NCI-H1694 treated with DMSO at 0.1 percent for 48 hours (cell line): ENCODE measurements at regions not wholly inside any gene's neighbourhood (a gene's known extent, or its start where the extent isn't known, plus 50 kb on each side); places are given as distances from the start of the nearest gene placed in this dataset.
"Not testable (repeated sequence)": the region's sequence is repeated elsewhere in the genome, so short reads cannot be mapped to it uniquely, and the experiment has no call there.

Experiments used
- DNase-seq: peaks from one replicate; lab custom pipeline; 2025; lab: John Stamatoyannopoulos, UW

- no peak for DNase-seq
These were observed 91.1 kb upstream of the SKAP2 start for GRCh38 chr7:26955516-26955915.

DNA sequence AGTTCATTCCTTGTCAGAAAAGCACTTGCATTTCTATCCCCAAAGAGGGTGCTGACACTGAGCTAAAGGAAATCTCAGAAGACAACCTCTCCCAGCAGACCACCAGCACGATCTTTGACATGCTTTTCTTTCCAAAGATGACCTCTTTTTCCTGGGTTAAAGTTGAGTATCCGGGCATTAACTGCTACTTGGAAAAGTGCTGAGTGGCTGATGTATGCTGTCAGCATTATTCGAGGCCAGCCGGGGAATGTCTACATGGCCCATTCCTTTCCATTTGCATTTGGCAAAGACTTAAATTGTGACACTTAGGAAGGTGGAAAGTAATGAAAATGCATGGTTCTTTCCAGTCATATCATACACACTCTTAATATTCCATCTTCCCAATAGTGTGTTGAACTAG is 90.6 kb upstream of the SKAP2 start:
- DNase-seq: no peak

DNA sequence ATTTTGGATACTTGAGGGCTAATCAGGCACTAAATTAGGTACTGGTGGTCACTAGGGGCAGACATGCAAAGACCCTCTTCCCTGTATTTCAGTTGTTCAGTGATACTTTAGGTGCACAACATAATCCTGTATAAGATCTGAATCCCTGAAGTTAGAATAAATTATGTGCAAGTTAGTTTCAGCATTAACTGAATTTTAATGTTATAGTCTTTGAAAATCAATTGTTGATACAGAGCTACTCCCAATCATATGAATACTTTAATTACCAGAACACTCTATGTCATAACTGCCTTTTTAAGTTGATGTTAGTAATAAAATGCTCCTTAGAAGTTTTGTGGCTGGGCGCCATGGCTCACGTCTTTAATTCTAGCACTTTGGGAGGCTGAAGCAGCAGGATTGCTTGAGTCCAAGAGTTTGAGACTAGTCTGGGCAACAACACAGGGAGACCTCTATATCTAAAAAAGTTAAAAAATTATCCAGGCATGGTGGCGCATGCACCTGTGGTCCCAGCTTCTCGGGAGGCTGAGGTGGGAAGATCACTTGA is 87.1 kb upstream of the SKAP2 start:
- DNase-seq: no peak

GRCh38 chr7:26950889-26951288 is 86.5 kb upstream of the SKAP2 start:
- DNase-seq: no peak

DNA sequence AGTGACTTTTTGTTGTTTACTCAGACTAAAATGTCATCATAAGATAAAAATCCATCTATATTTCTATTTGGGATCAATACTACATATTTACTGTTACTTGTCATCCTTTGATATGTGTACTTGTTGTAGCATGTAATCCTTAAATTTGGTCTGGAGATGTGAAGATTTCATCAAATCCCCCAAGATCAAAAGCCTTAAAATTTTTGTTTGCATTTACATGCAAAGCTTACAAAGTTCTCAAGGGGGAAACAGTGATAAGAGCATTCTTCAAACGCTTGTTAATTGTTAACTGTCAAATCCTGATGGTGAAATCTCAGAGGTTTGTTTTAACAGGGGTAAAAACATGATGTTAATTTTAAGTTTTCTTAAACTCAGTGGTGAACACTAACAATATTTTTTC is 84.9 kb upstream of the SKAP2 start:
- DNase-seq: no peak

GRCh38 chr7:26948617-26949118 is 84.3 kb upstream of the SKAP2 start:
- DNase-seq: no peak

- DNase-seq: peak; percentile 39
These were observed 80.3 kb upstream of the SKAP2 start for GRCh38 chr7:26944501-26945358.

DNA sequence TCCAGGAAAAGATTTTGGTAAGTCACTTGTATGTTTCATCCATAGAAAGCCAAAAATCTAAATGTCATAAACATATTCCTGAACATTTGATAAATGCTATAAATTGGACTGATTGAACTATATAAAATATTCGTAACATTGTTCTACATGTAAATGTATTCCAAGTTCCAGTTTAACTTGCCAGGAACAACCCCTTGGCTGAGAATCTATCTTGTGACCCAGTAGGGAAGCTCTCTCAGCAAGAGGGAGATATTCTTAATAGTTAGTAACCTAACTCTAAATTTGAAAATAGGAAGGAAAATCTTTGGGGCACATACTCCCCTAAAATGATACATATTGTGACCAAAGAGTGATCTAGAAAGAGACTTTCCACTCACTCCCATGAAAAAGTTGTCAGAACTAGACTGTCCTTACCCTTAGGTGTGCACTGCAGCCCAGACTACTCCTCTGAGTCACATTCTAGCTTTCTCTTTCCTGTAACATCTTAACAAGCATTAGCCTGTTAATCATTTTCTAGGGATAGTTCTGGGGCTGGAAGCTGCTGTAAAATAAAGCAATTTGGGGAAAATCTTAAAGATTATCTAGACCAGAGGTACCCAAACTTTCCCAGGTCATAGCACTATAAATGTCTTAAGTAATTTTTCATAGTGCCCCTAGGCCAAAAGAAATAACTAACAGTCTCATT is 73.7 kb upstream of the SKAP2 start:
- DNase-seq: no peak

DNA sequence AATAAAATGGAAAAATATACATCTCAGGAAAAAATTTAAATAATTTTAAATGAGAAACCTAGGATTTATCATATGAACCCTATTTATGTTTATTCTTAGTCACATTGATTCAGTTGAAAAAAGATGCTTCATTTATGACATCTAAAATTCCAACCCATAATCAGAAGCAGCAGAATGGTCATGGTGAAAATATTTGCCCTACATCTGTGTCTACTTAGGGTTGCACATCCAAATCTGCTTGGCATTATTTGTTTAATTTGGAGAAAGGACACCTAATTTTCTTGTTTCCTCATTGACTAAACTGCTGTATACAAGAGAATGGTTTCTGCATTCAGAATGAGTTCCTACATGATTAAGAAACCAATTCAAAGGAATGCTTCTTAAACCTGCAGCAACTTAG is 72.9 kb upstream of the SKAP2 start:
- no peak for DNase-seq

DNA sequence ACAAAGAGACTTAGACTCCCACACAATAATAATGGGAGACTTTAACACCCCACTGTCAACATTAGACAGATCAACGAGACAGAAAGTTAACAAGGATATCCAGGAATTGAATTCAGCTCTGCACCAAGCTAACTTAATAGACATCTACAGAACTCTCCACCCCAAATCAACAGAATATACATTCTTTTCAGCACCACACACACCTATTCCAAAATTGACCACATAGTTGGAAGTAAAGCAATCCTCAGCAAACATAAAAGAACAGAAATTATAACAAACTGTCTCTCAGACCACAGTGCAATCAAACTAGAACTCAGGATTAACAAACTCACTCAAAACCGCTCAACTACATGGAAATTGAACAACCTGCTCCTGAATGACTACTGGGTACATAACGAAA is 68.2 kb upstream of the SKAP2 start:
- not testable (repeated sequence) for DNase-seq

DNA sequence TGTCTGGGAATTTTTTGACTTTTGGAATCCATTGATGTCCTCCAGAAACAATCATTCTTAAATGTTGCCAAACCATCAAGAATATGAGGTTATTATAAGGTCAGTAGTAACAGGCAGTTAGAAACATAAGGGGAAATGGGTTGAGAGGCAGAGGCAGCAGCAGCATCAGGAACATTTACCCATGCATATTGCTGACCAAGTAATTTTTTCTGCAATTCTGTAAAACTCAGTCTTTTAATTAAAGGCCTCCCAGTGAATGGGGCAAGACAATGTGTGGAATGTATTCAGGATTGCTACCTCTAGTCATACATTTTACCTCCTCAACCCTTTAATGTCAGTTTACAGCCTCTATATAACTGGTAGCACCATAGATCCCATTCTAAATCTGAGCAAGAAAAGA is 66.5 kb upstream of the SKAP2 start:
- no peak for DNase-seq

DNA sequence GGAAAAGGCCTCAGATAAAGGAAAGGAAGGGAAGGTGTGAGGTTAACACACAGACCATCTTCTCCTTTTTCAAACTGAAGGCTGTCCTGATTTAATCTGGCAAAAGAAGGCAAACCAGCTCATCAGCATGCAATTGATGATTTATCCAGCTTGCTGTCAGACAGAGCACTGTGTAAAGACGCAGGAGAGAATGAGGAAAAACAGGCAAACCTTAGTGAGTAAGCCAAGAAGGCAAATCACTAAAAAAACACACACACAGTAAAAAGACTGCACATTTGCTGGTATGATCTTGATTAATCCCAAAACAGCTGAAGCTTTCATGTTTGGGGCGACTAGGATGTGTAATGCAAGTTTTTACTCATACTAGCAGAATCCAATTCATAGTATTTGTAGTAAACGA is 65.8 kb upstream of the SKAP2 start:
- DNase-seq: no peak

DNA sequence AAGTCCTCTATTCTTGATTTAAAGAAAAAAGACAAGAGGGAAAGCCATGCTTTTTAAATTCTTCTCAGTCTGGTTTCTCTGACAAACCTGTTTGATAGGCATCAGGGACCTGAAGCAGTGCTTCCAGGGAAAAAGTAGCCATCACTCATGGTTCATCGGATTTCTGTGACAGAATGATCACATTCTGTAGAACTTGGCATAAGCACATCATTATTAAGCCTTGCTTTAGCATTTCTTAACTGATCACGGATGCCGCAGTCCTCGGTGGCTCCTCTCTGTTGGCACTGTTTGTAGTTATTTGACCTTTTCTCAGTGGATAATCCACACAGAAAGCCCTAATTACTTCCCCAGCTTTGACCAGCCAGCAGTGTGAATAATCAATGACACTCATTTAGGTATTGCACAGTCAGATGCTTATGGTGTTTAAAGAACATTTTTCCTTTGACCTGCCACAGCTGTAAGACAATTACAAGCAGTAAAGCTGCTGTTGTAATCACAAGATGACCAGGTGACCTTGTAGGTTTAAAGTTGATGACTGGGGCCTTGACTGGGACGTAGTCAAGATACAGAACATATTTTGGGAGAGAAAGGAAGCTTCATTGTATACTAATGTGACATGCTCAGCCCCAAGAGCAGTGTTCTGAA is 64.4 kb upstream of the SKAP2 start:
- DNase-seq: no peak

DNA sequence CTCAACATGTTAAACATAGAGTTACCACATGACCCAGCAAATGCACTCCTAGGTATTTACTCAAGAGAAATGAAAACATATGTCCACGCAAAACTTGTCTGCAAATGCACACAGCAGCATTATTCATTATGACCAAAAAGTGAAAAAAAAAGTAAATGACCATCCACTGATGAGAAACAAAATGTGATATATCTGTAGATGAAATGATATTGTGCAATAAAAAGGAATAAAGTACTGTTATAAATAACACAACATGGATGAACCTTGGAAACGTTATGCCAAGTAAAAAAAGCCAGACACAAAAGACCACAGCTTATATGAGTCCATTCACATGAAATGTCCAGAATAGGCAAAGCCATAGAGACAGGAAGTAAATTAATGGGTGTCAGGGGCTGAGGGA is 61.4 kb upstream of the SKAP2 start:
- DNase-seq: no peak

DNA sequence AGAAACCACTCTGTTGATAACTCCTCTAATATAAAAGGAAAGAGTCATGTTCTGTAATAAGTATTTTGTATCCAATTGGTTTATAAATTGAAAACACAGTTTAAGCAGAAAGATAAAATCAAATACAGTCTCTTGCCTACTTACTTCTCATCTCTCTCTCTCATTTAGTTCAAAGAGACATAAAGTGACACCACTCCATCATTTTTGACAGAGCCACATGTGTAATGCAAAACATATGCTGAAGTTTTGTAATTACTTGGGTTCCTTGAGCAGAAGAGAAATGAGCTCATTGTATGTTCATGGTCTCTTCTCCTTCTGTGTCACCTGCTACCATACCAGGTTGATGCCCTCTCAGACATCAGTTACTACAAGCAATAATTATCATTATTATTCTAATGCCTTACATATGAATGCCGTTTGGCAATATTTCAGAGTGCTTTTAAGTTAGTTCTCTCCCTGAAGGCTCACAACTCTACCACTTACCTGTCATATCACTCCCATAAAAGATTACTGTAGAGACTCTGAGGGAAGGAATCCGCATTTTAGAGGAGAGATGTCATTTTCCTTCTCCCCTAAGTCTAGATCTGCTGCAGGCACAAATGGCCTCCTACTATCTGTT is 59.9 kb upstream of the SKAP2 start:
- DNase-seq: no peak

GRCh38 chr7:26919906-26920493 is 55.6 kb upstream of the SKAP2 start:
- DNase-seq: peak; percentile 33

DNA sequence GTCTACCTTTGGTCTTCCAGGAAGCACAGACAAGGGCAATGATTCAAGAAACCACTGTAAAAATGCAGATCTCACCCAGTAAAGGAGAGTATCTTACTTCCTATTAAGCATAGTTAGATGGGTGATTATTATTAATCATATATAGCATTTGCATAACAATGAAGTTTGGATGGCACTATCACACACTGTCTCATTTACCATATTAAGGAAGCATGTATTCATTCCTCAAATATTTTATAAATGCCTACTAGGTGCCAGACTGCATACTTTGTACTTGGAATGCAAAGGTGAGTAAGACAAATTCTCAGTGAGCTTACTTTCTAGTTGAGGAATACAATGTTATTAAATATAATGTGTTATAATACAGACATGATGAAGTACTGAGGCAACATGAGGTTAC is 53.9 kb upstream of the SKAP2 start:
- DNase-seq: no peak

GRCh38 chr7:26916779-26917320 is 52.5 kb upstream of the SKAP2 start:
- DNase-seq: no peak

DNA sequence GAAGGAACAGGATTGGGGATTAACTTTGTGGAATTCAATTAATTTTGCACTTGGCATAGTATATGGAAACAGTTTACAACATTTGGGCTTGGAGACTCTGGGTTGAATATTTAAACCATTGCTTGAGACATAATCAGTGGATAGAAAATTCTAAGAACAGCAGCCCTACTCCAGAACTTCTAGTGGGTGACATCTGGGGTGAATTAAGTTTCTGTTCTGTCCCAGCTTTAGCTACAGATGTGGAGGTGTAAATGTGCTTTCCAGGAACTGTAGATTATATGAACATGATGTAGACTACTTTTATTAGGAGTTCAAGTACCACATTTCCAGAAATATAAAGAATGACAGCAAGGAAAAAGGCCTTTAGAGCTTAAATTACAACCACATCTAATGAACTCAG is 51.9 kb upstream of the SKAP2 start:
- no peak for DNase-seq
